NCI-H1417 treated with DMSO at 0.1 percent for 48 hours (cell line): ENCODE measurements at regions not wholly inside any gene's neighbourhood (a gene's known extent, or its start where the extent isn't known, plus 50 kb on each side); places are given as distances from the start of the nearest gene placed in this dataset.

Source experiments
- DNase-seq: peaks from one replicate; lab custom pipeline; 2025; lab: John Stamatoyannopoulos, UW

DNA sequence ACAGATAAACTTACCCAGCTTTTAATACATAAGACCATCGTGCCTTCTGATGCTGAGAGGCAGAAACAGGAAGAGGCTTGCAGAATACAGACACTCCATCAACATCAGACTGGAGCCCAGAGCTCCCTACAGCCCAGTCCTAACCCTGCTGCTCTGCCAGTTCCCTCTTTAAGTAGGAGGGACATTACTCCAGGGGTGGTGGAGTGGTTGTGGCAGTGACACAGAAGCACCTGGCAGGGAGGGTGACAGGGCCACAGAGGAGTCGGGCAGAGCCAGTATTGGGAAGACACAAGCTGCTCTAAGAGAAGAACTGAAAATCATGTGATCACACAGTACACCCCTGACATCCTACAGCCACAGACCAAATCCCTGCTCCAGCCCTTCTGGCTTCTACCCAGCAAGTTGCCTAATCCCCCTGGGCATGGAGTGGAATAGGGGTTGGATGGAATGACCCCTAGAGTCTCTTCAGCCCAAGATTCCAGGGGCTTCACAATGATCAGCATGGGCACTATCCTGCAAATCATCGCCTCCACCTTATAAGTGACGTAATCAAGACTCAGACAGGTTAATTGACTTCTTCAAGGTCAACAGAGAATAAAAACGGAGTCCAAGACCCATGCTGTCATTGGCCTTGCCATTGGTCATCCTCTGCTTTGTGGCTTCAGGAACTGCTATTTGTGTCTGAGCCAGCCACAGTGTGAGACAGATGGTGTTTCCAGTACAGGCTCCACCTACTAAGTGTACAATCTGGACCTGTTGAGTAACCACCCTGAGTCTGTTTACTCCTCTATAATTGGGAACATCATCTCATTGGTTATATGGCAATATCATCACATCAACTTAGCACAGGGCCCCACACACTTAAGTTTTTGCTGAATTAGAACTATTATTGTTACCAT lies 61.1 kb upstream of the ZMIZ1 start:
- no peak for DNase-seq

DNA sequence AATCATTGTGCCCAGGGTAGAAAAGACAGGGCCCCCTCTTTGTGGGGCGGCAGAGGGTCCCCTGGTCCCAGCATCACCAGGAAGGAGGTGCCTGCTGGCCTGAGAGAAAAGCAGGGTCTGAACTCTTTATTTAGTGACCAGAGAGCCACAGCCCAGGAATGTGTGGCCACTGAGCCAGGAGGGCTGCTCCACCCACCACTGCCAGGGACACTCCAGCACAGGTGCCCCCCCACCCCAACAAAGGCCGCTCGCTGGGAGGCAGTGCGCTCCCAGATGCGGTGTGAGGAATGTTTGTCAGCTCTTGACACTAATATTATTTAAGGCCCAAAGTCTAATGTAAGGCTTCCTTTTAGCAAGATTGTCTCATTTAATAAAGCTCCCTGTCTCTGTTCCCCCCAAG lies 59.6 kb upstream of the ZMIZ1 start:
- DNase-seq, result no peak

DNA sequence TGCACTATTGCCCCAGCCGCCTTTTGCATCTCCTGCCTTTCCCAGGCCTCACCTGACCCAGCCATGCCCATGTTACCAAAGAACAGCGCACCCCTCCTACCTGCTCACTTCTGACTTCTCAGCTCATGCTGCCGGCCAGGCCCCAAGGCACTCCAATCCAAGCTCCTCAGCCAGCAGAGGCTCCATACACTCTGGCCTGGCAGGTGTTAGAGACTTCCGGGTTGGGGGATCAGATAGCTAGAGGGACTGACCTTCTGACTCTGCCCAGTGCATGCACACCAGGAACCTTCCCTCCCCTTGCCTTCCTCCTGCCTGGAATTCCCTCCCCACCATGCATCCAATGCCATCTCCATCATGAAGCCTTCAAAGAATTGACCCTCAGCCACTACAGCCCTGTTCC lies 56.2 kb upstream of the ZMIZ1 start:
- DNase-seq, result no peak

DNA sequence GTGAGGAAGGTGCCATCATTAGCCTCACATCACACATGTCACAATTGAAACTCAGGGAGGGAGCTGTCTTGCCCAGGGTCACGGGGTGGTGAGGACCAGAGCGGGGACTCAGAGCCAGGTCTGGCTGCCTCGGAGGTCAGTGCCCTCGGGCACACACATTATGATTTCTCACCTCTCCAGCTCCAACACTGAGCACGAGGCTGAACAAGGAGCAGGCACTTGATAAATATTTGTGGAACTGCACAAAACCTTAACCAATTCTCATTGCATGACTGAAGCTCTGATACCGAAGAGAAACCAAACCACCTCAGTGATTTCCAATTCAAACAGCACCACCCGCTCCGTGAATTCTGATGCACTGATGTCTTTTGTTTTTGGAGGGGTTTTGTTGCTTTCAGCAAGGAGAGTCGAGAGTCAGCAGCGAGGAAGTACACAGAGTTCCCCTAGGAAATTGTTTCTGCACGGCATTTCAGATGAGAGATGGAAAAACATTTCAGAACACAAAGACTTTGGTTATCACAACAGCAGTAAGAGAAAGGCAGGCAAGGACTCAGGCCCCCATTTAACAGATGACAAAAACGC lies 55.3 kb upstream of the ZMIZ1 start:
- no peak for DNase-seq

DNA sequence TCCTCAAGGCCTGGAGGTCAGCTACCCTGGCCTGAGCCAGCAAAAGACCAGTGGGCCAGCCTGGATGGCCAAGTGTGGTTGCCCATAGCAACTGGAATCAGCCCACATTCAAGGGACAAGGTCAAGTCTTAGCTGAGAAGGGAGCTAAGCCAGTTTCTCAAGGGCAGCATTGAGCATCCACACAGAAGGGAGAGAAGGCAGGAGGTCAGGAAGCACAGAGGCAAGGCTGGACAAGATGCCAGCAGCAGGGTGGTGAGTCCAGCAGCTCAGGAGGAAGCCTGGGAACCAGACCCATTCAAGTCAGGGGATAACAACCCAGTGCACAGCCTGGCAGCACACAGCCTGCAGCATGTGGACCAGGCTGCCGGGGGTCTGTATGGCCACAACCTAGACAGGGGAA lies 54.0 kb upstream of the ZMIZ1 start:
- no peak for DNase-seq

DNA sequence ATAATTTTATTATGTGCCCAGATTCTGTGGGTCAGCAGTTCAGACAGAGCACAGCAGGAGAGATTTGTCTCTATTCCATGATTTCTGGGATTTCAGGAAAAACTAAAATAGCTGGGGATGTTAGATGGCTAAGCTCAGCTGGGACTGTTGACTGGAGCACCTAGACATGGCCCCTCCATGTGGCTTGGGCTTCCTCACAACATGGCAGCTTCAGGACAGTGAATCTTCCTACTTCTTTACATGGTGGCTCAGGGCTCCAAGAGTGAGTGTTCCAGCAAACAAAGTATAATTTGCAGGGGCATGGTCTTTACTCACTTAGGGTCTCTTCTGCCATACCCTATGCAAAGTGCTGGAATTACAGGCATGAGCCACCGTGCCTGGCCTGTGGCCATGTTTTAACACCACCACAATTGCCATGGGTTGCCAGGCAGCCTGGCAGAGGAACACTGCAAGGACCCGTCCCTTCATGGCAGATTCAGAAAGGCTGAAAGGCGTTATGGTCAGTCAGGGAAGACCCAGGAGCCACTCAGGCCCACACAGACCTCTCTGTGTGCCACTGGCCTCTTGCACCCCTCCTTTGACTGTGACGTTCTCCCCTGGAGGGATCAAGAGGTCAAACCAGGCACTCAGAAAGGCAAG lies 50.8 kb upstream of the ZMIZ1 start:
- no peak for DNase-seq

DNA sequence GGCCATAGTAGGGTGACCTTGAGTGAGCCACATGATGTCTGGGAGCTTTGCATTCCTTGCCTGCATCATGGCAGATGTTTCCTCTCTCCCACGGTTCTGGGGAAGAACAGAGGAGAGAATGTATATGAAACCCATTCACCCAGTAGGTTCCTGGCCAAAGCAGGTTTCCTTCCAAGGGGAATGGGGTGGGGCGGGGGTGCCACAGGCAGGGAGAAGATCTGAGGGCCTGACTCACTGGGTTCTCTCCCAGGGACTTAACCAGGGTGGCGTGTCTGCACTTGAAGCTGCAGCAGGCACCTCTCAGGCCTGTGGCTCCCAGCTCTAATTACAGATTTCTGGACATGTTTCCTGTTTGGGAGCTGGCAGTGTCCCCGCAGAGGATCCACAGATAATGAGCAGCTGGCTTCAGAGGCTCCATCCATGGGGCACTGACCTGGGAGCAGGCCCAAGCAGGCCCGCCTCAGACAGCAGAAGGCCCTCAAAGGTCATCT lies 50.2 kb upstream of the ZMIZ1 start:
- DNase-seq, result no peak
